ENCODE measurements at regions not wholly inside any gene's neighbourhood (a gene's known extent, or its start where the extent isn't known, plus 50 kb on each side); places are given as distances from the start of the nearest gene placed in this dataset.

GRCh38 chr6:170461556-170462365, 91.3 kb downstream of the PSMB1 start:
- Mint-ChIP-seq H3K27me3 (ENCODE audit: low read depth, unreplicated experiment) (peaks cover 38% of the 10 kb centered on the region), H3K4me3 (ENCODE audit: unreplicated experiment) (no peak overlapping the region), H3K27ac (ENCODE audit: unreplicated experiment) (no peak overlapping the region), H3K9me3 (ENCODE audit: unreplicated experiment) (peaks cover 3% of the 10 kb centered on the region), H3K4me1 (ENCODE audit: low read depth, unreplicated experiment) (peaks cover 16% of the 10 kb centered on the region), H3K36me3 (ENCODE audit: low read depth, unreplicated experiment) (peaks cover 2% of the 10 kb centered on the region)
- Histone ChIP-seq H3K27ac (ENCODE audit: low read depth, low read length) (no peak overlapping the region), H3K4me2 (ENCODE audit: low read length) (no peak overlapping the region), H3K9ac (ENCODE audit: low read length) (no peak overlapping the region), H3K9me3 (ENCODE audit: insufficient read depth, low read depth, low read length) (peaks cover 3% of the 10 kb centered on the region), H3K4me1 (ENCODE audit: insufficient read depth, low read length) (peaks cover 11% of the 10 kb centered on the region), H2AFZ (ENCODE audit: low read depth, low read length) (no peak overlapping the region), H4K20me1 (ENCODE audit: insufficient read depth, low read length) (no peaks in the 10 kb centered on the region), H3K27me3 (ENCODE audit: insufficient read depth, low read length) (no peaks in the 10 kb centered on the region), H3K79me2 (ENCODE audit: insufficient read depth, low read length) (no peaks in the 10 kb centered on the region), H3K4me3 (ENCODE audit: insufficient read depth, low read depth, low read length) (no peak overlapping the region), H3K36me3 (ENCODE audit: insufficient read depth, low read length) (no peaks in the 10 kb centered on the region)
- FAIRE-seq (no peak), DNase-seq (ENCODE audit: low read depth) (no peak)
- TF ChIP-seq EZH2 (IDR thresholded peaks at IDR 0.05; ENCODE audit: insufficient read depth, low read length) (no peak), CTCF (IDR thresholded peaks at IDR 0.05; ENCODE audit: insufficient read depth, low read depth, low read length) (no peak)

- TF ChIP-seq EZH2 (IDR thresholded peaks at IDR 0.05; ENCODE audit: insufficient read depth, low read length): no peak
- no peak for TF ChIP-seq CTCF (IDR thresholded peaks at IDR 0.05; ENCODE audit: insufficient read depth, low read depth, low read length)
- H3K9me3 Mint-ChIP-seq (ENCODE audit: unreplicated experiment): peaks cover 3% of the 10 kb centered on the region
Observed at GRCh38 chr6:170461111-170461510, 92.0 kb downstream of the PSMB1 start.

GRCh38 chr6:170460641-170461040, 92.5 kb downstream of the PSMB1 start:
- Histone ChIP-seq H3K27ac (ENCODE audit: low read depth, low read length) (no peak overlapping the region), H3K27me3 (ENCODE audit: insufficient read depth, low read length) (no peaks in the 10 kb centered on the region), H3K79me2 (ENCODE audit: insufficient read depth, low read length) (no peaks in the 10 kb centered on the region), H3K9me3 (ENCODE audit: insufficient read depth, low read depth, low read length) (no peaks in the 10 kb centered on the region), H3K9ac (ENCODE audit: low read length) (no peak overlapping the region), H3K4me2 (ENCODE audit: low read length) (no peak overlapping the region), H3K4me1 (ENCODE audit: insufficient read depth, low read length) (peaks cover 11% of the 10 kb centered on the region), H4K20me1 (ENCODE audit: insufficient read depth, low read length) (no peaks in the 10 kb centered on the region), H3K36me3 (ENCODE audit: insufficient read depth, low read length) (no peaks in the 10 kb centered on the region), H3K4me3 (ENCODE audit: insufficient read depth, low read depth, low read length) (no peak overlapping the region), H2AFZ (ENCODE audit: low read depth, low read length) (no peak overlapping the region)
- Mint-ChIP-seq H3K9me3 (ENCODE audit: unreplicated experiment) (no peaks in the 10 kb centered on the region), H3K36me3 (ENCODE audit: low read depth, unreplicated experiment) (no peaks in the 10 kb centered on the region), H3K4me3 (ENCODE audit: unreplicated experiment) (no peak overlapping the region), H3K4me1 (ENCODE audit: low read depth, unreplicated experiment) (peaks cover 16% of the 10 kb centered on the region), H3K27ac (ENCODE audit: unreplicated experiment) (no peak overlapping the region), H3K27me3 (ENCODE audit: low read depth, unreplicated experiment) (peaks cover 42% of the 10 kb centered on the region)
- FAIRE-seq: no peak
- DNase-seq (ENCODE audit: low read depth): no peak
- TF ChIP-seq CTCF (IDR thresholded peaks at IDR 0.05; ENCODE audit: insufficient read depth, low read depth, low read length) (no peak), EZH2 (IDR thresholded peaks at IDR 0.05; ENCODE audit: insufficient read depth, low read length) (no peak)

More at GRCh38 chr6:170461111-170461510, 92.0 kb downstream of the PSMB1 start:
- no peak for FAIRE-seq
- Mint-ChIP-seq H3K36me3 (ENCODE audit: low read depth, unreplicated experiment) (peaks cover 2% of the 10 kb centered on the region), H3K27me3 (ENCODE audit: low read depth, unreplicated experiment) (peaks cover 39% of the 10 kb centered on the region), H3K27ac (ENCODE audit: unreplicated experiment) (no peak overlapping the region), H3K4me3 (ENCODE audit: unreplicated experiment) (no peak overlapping the region), H3K4me1 (ENCODE audit: low read depth, unreplicated experiment) (peaks cover 16% of the 10 kb centered on the region)
- no peak overlapping the region for H3K9ac ChIP-seq (ENCODE audit: low read length)
- H2AFZ ChIP-seq (ENCODE audit: low read depth, low read length): no peak overlapping the region
- peaks cover 3% of the 10 kb centered on the region for H3K9me3 ChIP-seq (ENCODE audit: insufficient read depth, low read depth, low read length)
- H3K4me3 ChIP-seq (ENCODE audit: insufficient read depth, low read depth, low read length): no peak overlapping the region
- no peaks in the 10 kb centered on the region for H3K79me2 ChIP-seq (ENCODE audit: insufficient read depth, low read length)
- H3K4me2 ChIP-seq (ENCODE audit: low read length): no peak overlapping the region
- H3K4me1 ChIP-seq (ENCODE audit: insufficient read depth, low read length): peaks cover 11% of the 10 kb centered on the region
- no peaks in the 10 kb centered on the region for H3K36me3 ChIP-seq (ENCODE audit: insufficient read depth, low read length)
- DNase-seq (ENCODE audit: low read depth): no peak
- no peaks in the 10 kb centered on the region for H4K20me1 ChIP-seq (ENCODE audit: insufficient read depth, low read length)
- H3K27ac ChIP-seq (ENCODE audit: low read depth, low read length): no peak overlapping the region
- no peaks in the 10 kb centered on the region for H3K27me3 ChIP-seq (ENCODE audit: insufficient read depth, low read length)

Measured in astrocyte (in vitro differentiated cells and primary cell).